ENCODE measurements at regions not wholly inside any gene's neighbourhood (a gene's known extent, or its start where the extent isn't known, plus 50 kb on each side); places are given as distances from the start of the nearest gene placed in this dataset.

DNA sequence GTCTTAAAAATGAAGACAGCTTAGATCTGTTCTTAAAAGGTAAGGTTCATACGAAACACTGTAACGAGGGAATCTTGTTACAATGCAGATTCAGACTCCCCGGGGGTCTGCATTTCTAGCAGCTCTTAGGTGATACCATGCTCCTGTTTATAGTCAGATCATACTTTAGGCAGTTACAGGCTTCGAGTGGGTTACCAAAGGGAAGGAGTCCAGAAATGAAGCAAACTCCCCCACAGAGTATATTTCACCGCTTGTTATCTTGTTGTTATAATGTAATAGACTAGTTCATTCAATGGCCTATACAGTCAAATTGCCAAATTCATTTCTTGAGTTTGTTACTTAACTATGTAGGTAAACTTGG, 601.1 kb downstream of the USP25 start:
- no peak for DNase-seq
- Mint-ChIP-seq H3K36me3 (ENCODE audit: low read depth) (no peaks in the 10 kb centered on the region), H3K4me3 (no peak overlapping the region), H3K27me3 (no peaks in the 10 kb centered on the region), H3K4me1 (peaks cover 3% of the 10 kb centered on the region), H3K27ac (no peak overlapping the region)
- ATAC-seq: no peak
- H3K9me3 ChIP-seq (ENCODE audit: control insufficient read depth, low read length, poor library complexity, severe bottlenecking): no peaks in the 10 kb centered on the region

DNA sequence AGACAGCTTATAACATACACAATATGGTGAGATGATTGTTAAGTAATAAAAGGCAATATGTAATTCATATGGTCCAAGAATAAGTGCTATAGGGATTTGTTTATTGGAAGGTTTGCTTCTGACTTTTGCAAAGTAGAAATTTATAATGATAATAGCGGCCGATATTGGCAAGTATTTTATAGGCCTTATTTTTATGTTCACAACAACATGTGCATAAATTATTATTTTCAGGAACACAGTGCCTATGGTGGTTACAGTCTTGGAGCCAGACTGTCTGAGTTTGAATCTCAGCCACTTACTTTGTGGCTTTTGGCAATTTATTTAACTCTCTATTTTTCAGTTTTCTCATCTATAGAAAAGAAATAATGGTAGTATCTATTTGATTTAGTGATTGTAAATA, 607.5 kb downstream of the USP25 start:
- no peak for ATAC-seq
- H3K4me1 Mint-ChIP-seq: peaks cover 3% of the 10 kb centered on the region
- no peaks in the 10 kb centered on the region for H3K27me3 Mint-ChIP-seq
- no peak overlapping the region for H3K4me3 Mint-ChIP-seq
- no peak overlapping the region for H3K27ac Mint-ChIP-seq
- H3K36me3 Mint-ChIP-seq (ENCODE audit: low read depth): no peaks in the 10 kb centered on the region
- no peaks in the 10 kb centered on the region for H3K9me3 ChIP-seq (ENCODE audit: control insufficient read depth, low read length, poor library complexity, severe bottlenecking)
- no peak for DNase-seq

DNA sequence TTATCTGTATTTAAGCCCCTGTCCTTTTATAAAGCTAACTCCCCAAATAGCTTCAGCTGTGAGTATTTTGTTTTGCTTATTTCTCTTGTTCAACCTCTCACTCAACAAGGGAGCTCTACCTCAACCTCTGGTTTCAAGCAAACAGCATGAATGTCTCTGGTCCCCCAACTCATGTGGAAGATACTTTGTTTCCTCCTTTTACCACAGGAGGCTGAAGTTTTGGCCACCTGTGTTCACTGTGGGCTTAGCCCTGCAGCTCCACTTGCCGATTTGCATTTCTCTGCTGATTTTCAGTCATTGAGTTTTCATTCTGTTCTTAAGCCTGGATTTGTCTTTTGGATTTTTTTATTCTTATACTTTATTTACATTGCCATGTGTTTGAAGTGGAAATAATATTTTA, 613.1 kb downstream of the USP25 start:
- no peaks in the 10 kb centered on the region for H3K9me3 ChIP-seq (ENCODE audit: control insufficient read depth, low read length, poor library complexity, severe bottlenecking)
- H3K36me3 Mint-ChIP-seq (ENCODE audit: low read depth): no peaks in the 10 kb centered on the region
- no peak overlapping the region for H3K27ac Mint-ChIP-seq
- DNase-seq: no peak
- H3K27me3 Mint-ChIP-seq: no peaks in the 10 kb centered on the region
- no peak for ATAC-seq
- no peak overlapping the region for H3K4me3 Mint-ChIP-seq
- no peaks in the 10 kb centered on the region for H3K4me1 Mint-ChIP-seq

DNA sequence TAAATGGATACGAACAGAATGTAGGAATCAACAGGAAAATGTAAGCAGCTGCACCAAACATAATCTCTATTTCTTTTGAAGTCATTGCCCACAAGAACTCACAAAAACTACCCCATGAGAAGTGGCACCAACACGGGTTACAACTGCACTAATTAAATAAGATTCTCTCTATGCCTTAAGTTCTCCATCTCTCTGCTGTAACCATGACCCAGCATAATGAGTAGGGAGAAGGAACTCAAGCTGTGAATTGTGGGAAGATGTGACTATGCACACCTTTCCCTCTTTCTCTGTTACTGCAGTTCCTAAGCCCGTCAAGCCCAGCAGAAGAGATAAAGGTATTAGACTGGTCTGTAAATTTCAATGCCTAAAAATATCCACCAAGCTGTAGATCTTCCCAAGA, 614.0 kb downstream of the USP25 start:
- H3K4me1 Mint-ChIP-seq: no peaks in the 10 kb centered on the region
- no peak overlapping the region for H3K27ac Mint-ChIP-seq
- no peaks in the 10 kb centered on the region for H3K9me3 ChIP-seq (ENCODE audit: control insufficient read depth, low read length, poor library complexity, severe bottlenecking)
- no peak for DNase-seq
- no peaks in the 10 kb centered on the region for H3K27me3 Mint-ChIP-seq
- no peaks in the 10 kb centered on the region for H3K36me3 Mint-ChIP-seq (ENCODE audit: low read depth)
- ATAC-seq: no peak
- no peak overlapping the region for H3K4me3 Mint-ChIP-seq

DNA sequence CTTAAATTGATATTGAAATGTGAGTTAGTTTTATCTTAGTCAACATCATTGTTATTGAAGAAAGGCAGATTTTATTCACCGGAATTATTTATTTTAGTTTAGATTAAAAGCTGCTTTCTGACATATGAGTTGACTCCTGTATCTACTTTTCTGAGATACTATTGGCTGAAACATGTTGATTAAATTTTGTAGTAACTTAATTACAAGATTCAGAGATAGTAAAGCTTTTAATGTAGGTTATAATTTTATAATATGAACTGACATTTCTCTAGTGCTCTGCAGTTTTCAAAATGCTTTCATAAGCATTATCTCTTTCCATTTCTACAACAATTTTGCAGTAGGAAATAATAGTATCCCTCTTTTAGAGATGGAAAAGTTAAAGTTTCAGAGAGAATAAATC, 616.0 kb downstream of the USP25 start:
- Mint-ChIP-seq H3K4me3 (no peak overlapping the region), H3K27me3 (no peaks in the 10 kb centered on the region), H3K27ac (no peak overlapping the region), H3K4me1 (no peaks in the 10 kb centered on the region), H3K36me3 (ENCODE audit: low read depth) (no peaks in the 10 kb centered on the region)
- DNase-seq (no peak), ATAC-seq (no peak)
- H3K9me3 ChIP-seq (ENCODE audit: control insufficient read depth, low read length, poor library complexity, severe bottlenecking): no peaks in the 10 kb centered on the region

DNA sequence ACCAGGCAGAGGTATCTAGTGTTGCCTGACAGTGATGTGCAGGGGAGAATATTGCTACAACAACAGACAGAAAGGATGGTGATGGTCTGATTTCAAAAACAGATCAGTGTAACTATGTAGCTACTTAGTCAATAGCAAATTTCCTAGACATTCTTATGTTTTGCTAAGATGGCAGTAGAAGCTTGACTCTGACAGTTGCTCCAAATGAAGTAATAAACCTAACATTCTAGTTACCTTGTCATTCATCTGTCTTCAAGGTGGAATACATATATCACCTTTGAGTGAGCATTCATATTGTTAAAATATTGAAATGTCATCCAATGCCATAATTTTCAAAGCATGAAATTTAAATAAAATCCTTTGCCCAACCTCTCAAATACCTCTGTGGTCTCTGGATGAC, 617.4 kb downstream of the USP25 start:
- H3K36me3 Mint-ChIP-seq (ENCODE audit: low read depth): no peaks in the 10 kb centered on the region
- H3K27ac Mint-ChIP-seq: no peak overlapping the region
- no peaks in the 10 kb centered on the region for H3K9me3 ChIP-seq (ENCODE audit: control insufficient read depth, low read length, poor library complexity, severe bottlenecking)
- H3K4me1 Mint-ChIP-seq: no peaks in the 10 kb centered on the region
- no peak overlapping the region for H3K4me3 Mint-ChIP-seq
- ATAC-seq: no peak
- no peaks in the 10 kb centered on the region for H3K27me3 Mint-ChIP-seq
- DNase-seq: no peak

DNA sequence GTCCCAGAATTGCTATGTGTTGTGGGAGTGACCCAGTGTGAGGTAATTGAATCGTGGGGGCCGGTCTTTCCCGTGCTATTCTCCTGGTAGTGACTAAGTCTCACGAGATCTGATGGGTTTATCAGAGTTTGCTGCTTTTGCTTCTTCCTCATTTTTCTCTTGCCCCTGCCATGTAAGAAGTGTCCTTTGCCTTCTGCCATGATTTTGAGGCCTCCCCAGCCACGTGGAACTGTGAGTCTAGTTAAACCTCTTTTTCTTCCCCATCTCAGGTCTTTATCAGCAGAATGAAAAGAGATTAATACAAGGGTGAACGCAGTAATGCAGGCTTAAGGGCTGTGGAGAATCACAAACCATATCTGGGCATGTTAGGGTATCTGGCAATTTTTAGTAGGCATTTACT, 624.0 kb downstream of the USP25 start:
- no peak for ATAC-seq
- Mint-ChIP-seq H3K27me3 (no peaks in the 10 kb centered on the region), H3K4me1 (no peaks in the 10 kb centered on the region), H3K27ac (no peak overlapping the region), H3K4me3 (no peak overlapping the region), H3K36me3 (ENCODE audit: low read depth) (no peaks in the 10 kb centered on the region)
- DNase-seq: no peak
- no peaks in the 10 kb centered on the region for H3K9me3 ChIP-seq (ENCODE audit: control insufficient read depth, low read length, poor library complexity, severe bottlenecking)

DNA sequence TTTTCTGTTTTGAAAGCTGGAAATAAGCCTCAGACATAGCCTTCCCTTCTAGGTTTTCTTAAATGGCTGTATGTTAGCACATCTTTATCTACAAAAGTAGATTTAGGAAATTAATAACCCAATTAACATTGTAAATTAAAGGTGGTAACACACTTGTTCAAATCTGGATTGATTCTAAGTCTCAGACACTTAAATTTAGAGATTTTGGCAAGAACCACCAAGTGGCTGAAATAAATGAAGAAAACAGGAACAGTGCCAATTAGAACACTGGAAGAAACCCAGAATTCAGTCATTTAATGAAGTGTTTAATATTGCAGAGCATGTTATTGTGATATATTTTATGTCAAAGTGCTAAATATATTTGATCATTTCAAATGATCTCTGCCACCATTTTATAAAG, 628.2 kb downstream of the USP25 start:
- H3K4me3 Mint-ChIP-seq: no peak overlapping the region
- H3K4me1 Mint-ChIP-seq: no peaks in the 10 kb centered on the region
- H3K27me3 Mint-ChIP-seq: no peaks in the 10 kb centered on the region
- no peak for ATAC-seq
- H3K36me3 Mint-ChIP-seq (ENCODE audit: low read depth): no peaks in the 10 kb centered on the region
- DNase-seq: no peak
- H3K27ac Mint-ChIP-seq: no peak overlapping the region
- H3K9me3 ChIP-seq (ENCODE audit: control insufficient read depth, low read length, poor library complexity, severe bottlenecking): no peaks in the 10 kb centered on the region

DNA sequence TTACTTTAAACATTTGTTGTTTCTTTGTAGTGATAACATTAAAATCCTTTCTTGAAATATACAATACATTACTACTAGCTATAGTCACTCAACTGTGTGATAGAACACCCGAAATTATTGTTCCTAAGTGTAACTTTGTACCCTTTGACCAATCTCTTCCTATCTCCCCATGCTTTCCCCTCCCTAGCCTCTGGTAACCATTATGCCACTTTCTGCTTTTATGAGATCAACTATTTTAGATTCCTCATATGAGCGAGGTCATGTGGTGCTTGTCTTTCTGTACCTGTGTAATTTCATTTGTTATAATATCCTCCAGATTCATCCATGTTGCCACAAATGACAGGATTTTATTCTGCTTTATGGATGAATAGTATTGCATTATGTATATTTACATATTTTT, 629.0 kb downstream of the USP25 start:
- Mint-ChIP-seq H3K4me3 (no peak overlapping the region), H3K27ac (no peak overlapping the region), H3K4me1 (no peaks in the 10 kb centered on the region), H3K27me3 (no peaks in the 10 kb centered on the region), H3K36me3 (ENCODE audit: low read depth) (no peaks in the 10 kb centered on the region)
- DNase-seq: no peak
- H3K9me3 ChIP-seq (ENCODE audit: control insufficient read depth, low read length, poor library complexity, severe bottlenecking): no peaks in the 10 kb centered on the region
- no peak for ATAC-seq

DNA sequence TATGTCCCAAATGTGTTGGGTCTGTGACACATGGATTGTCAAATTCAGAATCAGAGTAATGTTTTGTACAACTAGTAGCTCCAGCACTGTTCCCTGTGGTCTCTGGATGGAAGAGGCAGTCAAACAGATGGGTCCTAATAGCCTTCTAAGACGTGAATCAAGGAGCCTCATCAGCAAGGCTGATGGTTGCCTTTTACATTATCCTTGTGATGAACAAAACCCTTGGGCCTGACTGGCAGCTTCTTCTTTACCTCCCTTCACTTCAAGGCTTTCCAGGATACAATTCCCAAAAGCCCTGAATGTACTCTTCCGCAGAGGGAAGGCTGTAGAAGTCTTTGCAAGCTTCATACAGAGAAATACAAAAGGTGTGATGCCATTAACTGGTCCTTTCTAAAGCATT, 633.3 kb downstream of the USP25 start:
- no peaks in the 10 kb centered on the region for H3K4me1 Mint-ChIP-seq
- no peaks in the 10 kb centered on the region for H3K9me3 ChIP-seq (ENCODE audit: control insufficient read depth, low read length, poor library complexity, severe bottlenecking)
- no peak for ATAC-seq
- H3K36me3 Mint-ChIP-seq (ENCODE audit: low read depth): no peaks in the 10 kb centered on the region
- no peak overlapping the region for H3K4me3 Mint-ChIP-seq
- no peaks in the 10 kb centered on the region for H3K27me3 Mint-ChIP-seq
- no peak for DNase-seq
- H3K27ac Mint-ChIP-seq: no peak overlapping the region

DNA sequence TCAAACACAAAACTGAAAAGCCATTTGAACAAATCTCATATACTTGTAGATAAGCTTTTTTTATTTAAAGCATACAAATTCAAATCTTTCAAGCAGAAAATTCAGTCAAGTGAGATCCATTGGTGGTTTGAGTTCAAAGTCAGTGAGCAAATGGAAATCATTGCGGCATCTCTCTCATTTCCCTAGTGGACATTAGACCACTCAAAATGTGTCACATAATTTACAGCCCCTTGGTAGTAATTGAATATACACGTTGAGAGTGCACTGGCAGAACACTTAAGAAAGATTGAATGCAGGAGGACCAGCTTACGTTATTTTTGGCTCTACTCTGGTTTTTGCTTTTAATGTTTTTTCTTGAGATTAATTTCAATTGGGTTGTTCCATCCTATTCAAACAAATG, 633.7 kb downstream of the USP25 start:
- Mint-ChIP-seq H3K27ac (no peak overlapping the region), H3K27me3 (no peaks in the 10 kb centered on the region), H3K4me1 (no peaks in the 10 kb centered on the region), H3K36me3 (ENCODE audit: low read depth) (no peaks in the 10 kb centered on the region), H3K4me3 (no peak overlapping the region)
- H3K9me3 ChIP-seq (ENCODE audit: control insufficient read depth, low read length, poor library complexity, severe bottlenecking): no peaks in the 10 kb centered on the region
- no peak for DNase-seq
- no peak for ATAC-seq

DNA sequence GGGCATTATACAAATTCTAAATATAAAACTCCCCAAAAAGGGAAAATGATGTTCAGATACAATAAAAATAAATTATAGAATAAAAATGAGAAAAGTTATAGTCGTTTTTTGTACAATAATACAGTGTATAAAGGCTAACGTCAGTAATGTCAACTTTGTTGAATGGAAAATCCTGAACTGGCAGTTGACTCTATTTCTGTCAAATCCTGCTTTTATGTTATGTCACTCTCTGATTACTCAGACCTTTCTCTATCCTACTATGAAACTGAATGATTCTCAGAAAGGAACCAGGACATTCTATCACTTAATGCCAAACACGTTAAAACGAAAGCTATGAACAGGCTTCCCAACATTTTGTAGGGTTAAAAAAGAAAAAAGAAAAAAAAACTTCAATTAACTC, 636.4 kb downstream of the USP25 start:
- no peaks in the 10 kb centered on the region for H3K9me3 ChIP-seq (ENCODE audit: control insufficient read depth, low read length, poor library complexity, severe bottlenecking)
- Mint-ChIP-seq H3K4me1 (no peaks in the 10 kb centered on the region), H3K27me3 (no peaks in the 10 kb centered on the region), H3K27ac (no peak overlapping the region), H3K36me3 (ENCODE audit: low read depth) (no peaks in the 10 kb centered on the region), H3K4me3 (no peak overlapping the region)
- ATAC-seq (no peak), DNase-seq (no peak)

DNA sequence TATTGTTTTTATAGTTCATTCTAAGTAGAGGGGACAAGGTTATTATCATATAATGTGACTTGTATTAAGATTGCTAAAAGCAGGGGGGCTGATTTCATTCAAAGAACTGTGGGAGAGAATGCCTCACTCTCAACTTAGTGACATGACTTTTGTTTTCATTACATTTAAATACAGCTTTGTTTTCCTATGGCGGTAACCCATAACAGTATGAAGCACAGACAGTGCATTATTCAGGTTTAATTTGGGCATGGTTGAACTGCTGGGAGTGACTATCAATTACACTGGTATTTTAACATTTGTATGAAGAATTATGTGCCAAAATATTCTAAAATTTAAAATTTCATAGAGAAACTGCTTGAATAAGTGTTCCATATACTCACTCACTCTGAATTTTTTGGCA, 637.3 kb downstream of the USP25 start:
- H3K4me3 Mint-ChIP-seq: no peak overlapping the region
- no peak for ATAC-seq
- H3K27me3 Mint-ChIP-seq: no peaks in the 10 kb centered on the region
- no peaks in the 10 kb centered on the region for H3K4me1 Mint-ChIP-seq
- H3K9me3 ChIP-seq (ENCODE audit: control insufficient read depth, low read length, poor library complexity, severe bottlenecking): no peaks in the 10 kb centered on the region
- H3K27ac Mint-ChIP-seq: no peak overlapping the region
- no peak for DNase-seq
- no peaks in the 10 kb centered on the region for H3K36me3 Mint-ChIP-seq (ENCODE audit: low read depth)

DNA sequence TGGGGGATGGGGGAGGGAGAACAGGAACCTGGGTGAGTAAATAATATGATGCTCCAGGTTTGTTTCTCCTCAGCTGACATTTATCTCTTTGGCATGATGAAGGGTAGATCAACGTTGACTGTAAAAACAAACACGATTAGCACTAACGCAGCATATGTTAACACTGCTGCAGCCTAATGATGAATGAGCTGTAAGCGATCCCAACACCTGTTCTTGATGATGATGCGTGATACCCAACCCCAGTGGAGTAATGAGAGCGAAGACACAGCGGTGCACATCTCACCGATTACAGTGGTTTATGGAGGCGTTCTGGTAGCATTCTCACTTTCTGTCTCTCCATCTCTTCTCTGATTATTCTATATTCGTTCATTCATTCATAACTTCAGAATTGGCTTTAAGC, 640.4 kb downstream of the USP25 start:
- H3K4me3 Mint-ChIP-seq: no peak overlapping the region
- ATAC-seq (no peak), DNase-seq (no peak)
- no peaks in the 10 kb centered on the region for H3K36me3 Mint-ChIP-seq (ENCODE audit: low read depth)
- H3K4me1 Mint-ChIP-seq: no peaks in the 10 kb centered on the region
- no peaks in the 10 kb centered on the region for H3K9me3 ChIP-seq (ENCODE audit: control insufficient read depth, low read length, poor library complexity, severe bottlenecking)
- H3K27me3 Mint-ChIP-seq: no peaks in the 10 kb centered on the region
- H3K27ac Mint-ChIP-seq: no peak overlapping the region

DNA sequence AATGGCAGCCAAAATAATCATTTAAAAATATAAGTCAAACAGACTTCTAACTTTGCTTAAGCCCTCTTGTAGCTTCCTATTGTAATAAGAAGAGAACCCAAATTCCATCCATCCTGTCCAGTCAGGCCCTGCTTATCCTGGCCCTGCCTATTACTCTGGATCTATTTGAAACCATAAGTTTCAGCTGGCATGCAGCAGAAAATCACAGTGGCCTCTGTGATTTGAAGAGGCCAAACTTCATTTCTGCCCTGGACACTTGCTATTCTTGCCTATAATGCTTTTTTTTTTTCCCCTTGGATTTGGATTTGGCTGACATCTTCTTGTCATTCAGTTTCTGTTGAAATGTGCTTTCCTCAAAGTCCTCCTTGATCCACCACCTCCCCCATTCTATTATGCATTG, 642.8 kb downstream of the USP25 start:
- no peaks in the 10 kb centered on the region for H3K27me3 Mint-ChIP-seq
- DNase-seq: no peak

More for the DNA sequence above, 642.8 kb downstream of the USP25 start:
- no peaks in the 10 kb centered on the region for H3K9me3 ChIP-seq (ENCODE audit: control insufficient read depth, low read length, poor library complexity, severe bottlenecking)
- no peak overlapping the region for H3K27ac Mint-ChIP-seq
- no peaks in the 10 kb centered on the region for H3K36me3 Mint-ChIP-seq (ENCODE audit: low read depth)
- no peak overlapping the region for H3K4me3 Mint-ChIP-seq
- no peak for ATAC-seq
- no peaks in the 10 kb centered on the region for H3K4me1 Mint-ChIP-seq

All from T-helper 17 cell (primary cell).